Gastroesophageal sphincter (tissue), 3 donors: ENCODE measurements at regions not wholly inside any gene's neighbourhood (a gene's known extent, or its start where the extent isn't known, plus 50 kb on each side); places are given as distances from the start of the nearest gene placed in this dataset.

Experiments
- CTCF ChIP-seq, 4 experiments: fragments of 200-600 bp in 2 of 4; fragments of 450-650 bp in 2 of 4; sonication (generic) in 1 of 4; IDR thresholded peaks; one replicate each; pipeline ENCODE4 v1.5.1; 2017 to 2019; ENCODE audit warnings: antibody characterized with exemption in 4 of 4, mild to moderate bottlenecking in 2 of 4, moderate library complexity in 2 of 4
- POLR2A ChIP-seq, 2 donors: fragments of 450-650 bp; IDR thresholded peaks; one replicate each; pipeline ENCODE4 v1.6.1; 2017; ENCODE audit warnings: antibody characterized with exemption in 2 of 2, mild to moderate bottlenecking in 2 of 2, moderate library complexity in 1 of 2
- POLR2AphosphoS5 ChIP-seq: sonication (generic); formaldehyde crosslinking; IDR thresholded peaks from one replicate; pipeline ENCODE4 v1.6.1; 2017; ENCODE audit warnings: antibody characterized with exemption

GRCh38 chr6:105564121-105564902 lies 161.4 kb upstream of the PREP start:
- TF ChIP-seq CTCF (IDR thresholded peaks at IDR 0.05) = no peak
- no peak for TF ChIP-seq POLR2AphosphoS5
- TF ChIP-seq POLR2A (IDR thresholded peaks at IDR 0.05) = no peak
